ENCODE measurements at regions not wholly inside any gene's neighbourhood (a gene's known extent, or its start where the extent isn't known, plus 50 kb on each side); places are given as distances from the start of the nearest gene placed in this dataset.

GRCh38 chr12:105721051-105721825 is 390.7 kb downstream of the C12orf75 start:
- no peak for DNase-seq

GRCh38 chr12:105721891-105722290 is 391.4 kb downstream of the C12orf75 start:
- no peak for DNase-seq

DNA sequence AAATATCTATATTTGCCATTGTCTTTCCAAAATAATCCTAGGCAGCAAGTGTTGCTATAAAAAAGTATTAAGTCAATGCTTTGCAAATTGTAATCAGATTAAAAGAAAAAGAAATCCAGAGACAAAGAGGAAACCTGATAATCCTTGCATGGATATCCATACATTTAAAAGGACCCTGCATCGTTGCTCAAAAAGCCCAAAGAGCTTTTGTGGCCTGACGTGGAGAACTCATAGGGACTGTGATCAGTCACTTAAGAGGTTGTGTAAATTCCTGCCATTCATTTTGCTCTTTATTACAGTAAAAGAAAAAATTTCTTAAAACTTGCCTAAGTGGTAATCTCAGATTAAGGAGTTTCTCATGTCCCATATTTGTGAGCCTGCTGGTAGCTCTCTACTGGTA is 392.6 kb downstream of the C12orf75 start:
- DNase-seq = no peak

- DNase-seq = no peak
Measured at GRCh38 chr12:105723494-105723893, 393.0 kb downstream of the C12orf75 start.

- DNase-seq = no peak
Measured at GRCh38 chr12:105724641-105725040, 394.1 kb downstream of the C12orf75 start.

DNA sequence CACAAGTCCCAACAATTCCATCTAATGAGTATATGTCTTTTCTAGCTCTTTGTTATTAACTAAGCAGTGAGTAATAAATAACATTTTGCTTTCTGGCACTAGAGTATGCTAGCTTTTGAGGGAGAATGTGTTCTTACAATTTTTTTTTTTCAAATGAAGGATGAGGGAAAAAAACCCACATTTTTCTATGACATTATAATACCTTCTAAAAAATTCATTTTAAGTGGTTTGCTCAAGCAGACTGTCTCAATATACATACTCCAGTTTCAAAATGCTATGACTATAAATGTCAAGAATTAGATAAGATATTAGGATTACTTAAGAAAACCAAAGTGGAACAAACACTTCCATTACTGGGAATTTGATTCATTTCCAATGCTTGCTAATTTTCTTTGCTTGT is 394.6 kb downstream of the C12orf75 start:
- DNase-seq = no peak

GRCh38 chr12:105729181-105729771 is 398.8 kb downstream of the C12orf75 start:
- DNase-seq = no peak

- DNase-seq = no peak
Measured at GRCh38 chr12:105729926-105730325, 399.4 kb downstream of the C12orf75 start.

DNA sequence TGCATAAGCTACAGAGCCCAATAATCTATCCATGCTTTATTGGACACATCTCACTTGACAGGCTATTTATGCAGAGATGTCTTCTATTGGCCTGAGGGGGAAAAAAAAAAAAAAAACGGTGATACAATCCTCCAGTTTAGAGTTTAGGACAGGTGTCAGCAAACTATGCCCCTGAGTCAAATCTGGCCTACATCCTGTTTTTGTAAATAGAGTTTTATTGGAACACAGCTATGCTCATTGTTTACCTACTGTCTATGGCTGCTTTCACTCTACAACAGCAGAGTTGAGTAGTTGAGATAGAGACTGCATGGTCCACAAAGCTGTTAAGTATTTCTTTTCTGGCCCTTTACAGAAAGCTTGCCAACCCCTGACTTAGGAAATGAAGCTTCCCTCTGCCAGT is 403.1 kb downstream of the C12orf75 start:
- DNase-seq = no peak

GRCh38 chr12:105736498-105736897 is 402.3 kb downstream of the NUAK1 start:
- DNase-seq = no peak

- no peak for DNase-seq
Measured at GRCh38 chr12:105738051-105738450, 400.7 kb downstream of the NUAK1 start.

GRCh38 chr12:105740369-105740768 is 398.4 kb downstream of the NUAK1 start:
- DNase-seq = no peak

DNA sequence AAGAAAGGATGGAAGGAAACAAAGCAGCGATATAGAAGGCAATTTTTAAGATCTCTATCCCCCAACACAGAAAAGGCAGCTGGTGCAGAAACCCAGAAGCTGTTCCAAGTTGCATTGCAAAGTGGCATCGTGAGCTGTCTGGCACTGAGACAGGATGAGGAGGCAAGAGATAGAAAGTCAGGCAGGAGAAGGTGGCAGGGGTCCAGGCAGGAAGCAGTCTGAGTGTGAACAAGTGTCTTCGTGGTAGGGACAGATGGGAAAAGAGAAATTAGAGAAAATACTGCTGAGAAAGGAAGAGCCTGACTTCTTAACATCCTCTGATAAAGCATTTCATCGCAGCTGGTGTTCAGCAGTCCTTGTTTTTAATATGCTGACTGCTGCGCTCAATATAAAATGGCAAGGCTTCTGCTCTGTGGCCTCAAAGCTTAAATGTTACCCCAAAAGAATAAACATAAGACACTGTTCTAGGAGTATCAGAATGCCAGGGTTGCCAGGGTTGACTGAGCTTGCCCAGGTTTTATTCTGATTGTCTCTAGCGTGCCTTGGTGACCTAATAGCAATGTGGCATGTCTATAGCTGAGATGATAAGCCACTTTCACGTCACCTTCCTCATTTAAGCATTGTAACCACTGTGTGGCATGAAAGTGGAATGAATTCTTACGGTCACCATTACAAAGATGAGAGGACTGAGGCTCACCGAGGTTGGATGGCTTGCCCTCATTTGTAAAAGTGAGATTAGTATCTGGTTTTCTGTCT is 397.6 kb downstream of the NUAK1 start:
- DNase-seq = no peak

DNA sequence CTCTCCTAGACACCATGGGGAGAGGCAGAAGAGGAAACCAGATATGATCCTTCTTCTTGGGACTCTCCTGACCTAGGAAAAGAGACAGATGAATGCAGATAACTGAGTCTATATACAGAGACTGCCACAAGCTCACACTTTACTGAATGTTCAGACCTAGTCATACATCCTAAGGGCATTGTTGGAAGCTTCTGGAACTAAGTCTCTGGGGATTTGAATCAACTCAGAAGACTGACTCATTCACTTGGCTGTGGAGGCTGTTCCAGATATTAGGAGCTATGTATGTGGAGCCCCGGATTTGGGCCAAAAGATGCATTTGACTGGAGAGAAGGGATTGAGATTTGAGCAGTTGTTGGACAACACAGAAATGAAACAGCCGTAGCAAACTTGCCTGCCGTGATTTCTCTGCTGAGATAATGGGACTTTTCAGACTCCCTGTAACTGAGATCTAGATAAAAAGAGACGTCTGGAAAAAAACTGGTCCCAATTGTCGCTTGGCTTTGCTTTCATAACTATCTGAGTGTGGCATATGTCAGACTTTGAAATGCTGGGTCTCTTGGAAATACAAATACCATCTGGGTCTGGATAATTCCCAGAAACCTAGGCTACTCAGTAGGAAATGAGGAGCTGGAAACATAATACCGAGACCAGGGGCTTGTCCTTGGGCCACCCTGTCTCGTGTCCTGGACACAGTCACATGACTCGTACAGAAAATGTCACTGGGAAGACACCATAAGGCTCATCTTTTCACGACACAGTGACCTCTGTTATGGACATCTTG is 396.8 kb downstream of the NUAK1 start:
- no peak for DNase-seq

DNA sequence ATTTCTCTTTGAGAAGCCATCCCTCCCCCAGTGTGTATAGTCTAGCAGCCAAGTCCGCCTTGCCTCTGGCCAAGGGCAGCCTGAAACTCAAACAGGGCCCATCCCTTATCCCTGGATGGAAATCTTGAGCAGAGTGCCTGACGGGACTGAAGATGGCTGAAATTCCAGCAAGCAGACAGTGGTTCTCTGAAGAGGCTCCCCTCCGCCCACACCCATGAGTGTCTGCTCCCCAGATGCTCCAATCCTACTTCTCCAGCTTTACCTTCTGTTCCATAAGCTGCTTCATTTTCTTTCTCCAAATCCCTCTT is 396.2 kb downstream of the NUAK1 start:
- DNase-seq = no peak

GRCh38 chr12:105744371-105745058 is 394.2 kb downstream of the NUAK1 start:
- DNase-seq = no peak

- no peak for DNase-seq
Measured at GRCh38 chr12:105745811-105746210, 392.9 kb downstream of the NUAK1 start.

GRCh38 chr12:105748806-105749600 is 389.8 kb downstream of the NUAK1 start:
- no peak for DNase-seq

DNA sequence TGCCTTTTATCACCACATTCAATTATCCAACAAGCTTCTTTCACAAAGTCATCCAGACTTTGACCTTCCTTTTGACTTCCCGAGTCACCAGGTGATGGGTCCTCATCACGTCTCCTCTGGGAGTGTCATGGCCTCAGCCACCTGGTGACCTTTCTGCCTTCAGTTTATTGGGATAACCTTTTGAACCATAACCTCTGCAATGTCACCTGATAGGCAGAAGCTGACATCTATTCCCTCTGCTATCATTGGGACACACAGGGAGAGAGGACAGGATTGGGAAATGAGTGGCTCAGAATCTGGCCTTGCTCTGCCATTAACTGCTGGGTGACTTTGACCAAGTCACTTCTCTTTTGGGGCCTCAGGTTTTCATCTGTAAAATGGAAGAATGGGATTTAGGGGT is 388.7 kb downstream of the NUAK1 start:
- no peak for DNase-seq

- DNase-seq = no peak
Measured at GRCh38 chr12:105754313-105754712, 384.4 kb downstream of the NUAK1 start.

DNA sequence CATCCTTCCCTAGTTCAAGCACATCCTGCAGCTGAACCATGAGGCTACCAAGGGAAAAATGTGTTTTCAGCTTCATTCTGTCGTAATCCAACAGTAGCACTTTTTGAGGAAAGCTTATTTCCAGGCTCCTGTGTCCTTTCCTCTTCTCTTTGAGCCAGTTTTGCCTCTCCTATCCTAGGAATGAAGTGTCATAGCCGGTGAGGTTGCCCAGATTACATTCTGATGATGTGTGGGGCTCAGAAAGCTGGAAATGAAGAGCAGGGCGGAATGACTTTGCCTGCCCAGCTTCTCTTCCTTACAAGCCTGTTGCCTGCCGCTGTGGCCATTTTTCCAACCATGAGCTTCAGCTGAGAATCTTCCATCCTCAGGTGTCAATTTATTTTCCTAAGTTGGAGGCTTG is 381.8 kb downstream of the NUAK1 start:
- DNase-seq = no peak

- no peak for DNase-seq
Measured at GRCh38 chr12:105759149-105759548, 379.6 kb downstream of the NUAK1 start.

Measured in NCI-H2081 (cell line).